B cell (primary cell): ENCODE measurements at regions not wholly inside any gene's neighbourhood (a gene's known extent, or its start where the extent isn't known, plus 50 kb on each side); places are given as distances from the start of the nearest gene placed in this dataset.
"Not testable (repeated sequence)": the region's sequence is repeated elsewhere in the genome, so short reads cannot be mapped to it uniquely, and the experiment has no call there.

ENCODE experiments used
- CTCF ChIP-seq: fragments of 200-600 bp; IDR thresholded peaks from one replicate; pipeline ENCODE4 v1.8.0; 2022; ENCODE audit warnings: antibody characterized with exemption, mild to moderate bottlenecking
- EZH2 ChIP-seq: IDR thresholded peaks from 2 replicates; pipeline ENCODE4 v1.6.1; 2012; ENCODE audit warnings: borderline replicate concordance, low read depth, mild to moderate bottlenecking, moderate library complexity, low read length; ENCODE audit not compliant: insufficient read depth, poor library complexity, severe bottlenecking

- TF ChIP-seq CTCF, EZH2: not testable (repeated sequence)
These were observed 50.3 kb upstream of the AGTPBP1 start for GRCh38 chr9:85792057-85792456.
